Esophagus muscularis mucosa (tissue), 3 donors: ENCODE measurements at regions not wholly inside any gene's neighbourhood (a gene's known extent, or its start where the extent isn't known, plus 50 kb on each side); places are given as distances from the start of the nearest gene placed in this dataset.

ENCODE experiments used
- EP300 ChIP-seq: sonication (generic); formaldehyde crosslinking; IDR thresholded peaks from one replicate; pipeline ENCODE4 v1.6.1; 2017; ENCODE audit warnings: antibody characterized with exemption
- POLR2A ChIP-seq: fragments of 450-650 bp; IDR thresholded peaks from one replicate; pipeline ENCODE4 v1.6.1; 2017; ENCODE audit warnings: antibody characterized with exemption, moderate library complexity, mild to moderate bottlenecking, low read depth
- POLR2AphosphoS5 ChIP-seq, 2 donors: sonication (generic); formaldehyde crosslinking; IDR thresholded peaks; one replicate each; pipeline ENCODE4 v1.6.1; 2017; ENCODE audit warnings: antibody characterized with exemption in 2 of 2

DNA sequence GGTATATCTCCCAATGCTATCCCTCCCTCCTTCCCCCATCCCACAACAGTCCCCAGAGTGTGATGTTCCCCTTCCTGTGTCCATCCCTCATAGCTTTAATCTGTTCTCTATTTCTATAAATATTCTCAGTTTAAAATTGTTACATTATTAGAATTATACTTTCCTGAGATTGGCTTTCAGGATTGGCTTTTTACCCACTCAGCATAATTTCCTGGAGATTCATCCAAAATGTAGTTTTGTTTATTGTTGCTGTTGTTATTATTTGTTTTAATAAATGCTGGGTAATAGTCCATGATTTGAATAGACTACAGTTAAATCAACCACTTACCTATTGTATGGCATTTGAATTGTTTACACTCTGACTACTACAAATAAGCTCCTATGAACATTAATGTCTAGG, 936.4 kb downstream of the FAT4 start:
- TF ChIP-seq POLR2AphosphoS5 (IDR thresholded peaks at IDR 0.05) (no peak), POLR2A (no peak), EP300 (no peak)
